ENCODE measurements at regions not wholly inside any gene's neighbourhood (a gene's known extent, or its start where the extent isn't known, plus 50 kb on each side); places are given as distances from the start of the nearest gene placed in this dataset.

GRCh38 chr2:37831081-37831780 lies 93.9 kb upstream of the RMDN2 start:
- H3K4me3 ChIP-seq (replicated peaks in 1 of 2; ENCODE audit: low read depth in 2 of 2, low read length in 2 of 2) = no peak overlapping the region
- DNase-seq (ENCODE audit: low read depth in 2 of 2) = no peak
- no peak for TF ChIP-seq CTCF (IDR thresholded peaks at IDR 0.05; ENCODE audit: low read depth, low read length)

GRCh38 chr2:37832590-37833197 lies 92.4 kb upstream of the RMDN2 start:
- no peak overlapping the region for H3K4me3 ChIP-seq (replicated peaks in 1 of 2; ENCODE audit: low read depth in 2 of 2, low read length in 2 of 2)
- peak; percentile 75 for TF ChIP-seq CTCF (IDR thresholded peaks at IDR 0.05; ENCODE audit: low read depth, low read length)
- peak; percentile 83 to 89 for DNase-seq (ENCODE audit: low read depth in 2 of 2)

GRCh38 chr2:37833423-37833822 lies 91.7 kb upstream of the RMDN2 start:
- H3K4me3 ChIP-seq (replicated peaks in 1 of 2; ENCODE audit: low read depth in 2 of 2, low read length in 2 of 2) = no peak overlapping the region
- peak in 1 of 2 donors; percentile 27 for DNase-seq (ENCODE audit: low read depth in 2 of 2)
- no peak for TF ChIP-seq CTCF (IDR thresholded peaks at IDR 0.05; ENCODE audit: low read depth, low read length)

- no peak overlapping the region for H3K4me3 ChIP-seq (replicated peaks in 1 of 2; ENCODE audit: low read depth in 2 of 2, low read length in 2 of 2)
- no peak for DNase-seq (ENCODE audit: low read depth in 2 of 2)
- TF ChIP-seq CTCF (IDR thresholded peaks at IDR 0.05; ENCODE audit: low read depth, low read length) = no peak
Observed at GRCh38 chr2:37836270-37836669, 88.8 kb upstream of the RMDN2 start.

- H3K4me3 ChIP-seq (replicated peaks in 1 of 2; ENCODE audit: low read depth in 2 of 2, low read length in 2 of 2) = no peak overlapping the region
- DNase-seq (ENCODE audit: low read depth in 2 of 2) = no peak
- no peak for TF ChIP-seq CTCF (IDR thresholded peaks at IDR 0.05; ENCODE audit: low read depth, low read length)
Observed at GRCh38 chr2:37836711-37837110, 88.4 kb upstream of the RMDN2 start.

GRCh38 chr2:37837628-37838328 lies 87.3 kb upstream of the RMDN2 start:
- peak; percentile 25 to 48 for DNase-seq (ENCODE audit: low read depth in 2 of 2)
- H3K4me3 ChIP-seq (replicated peaks in 1 of 2; ENCODE audit: low read depth in 2 of 2, low read length in 2 of 2) = no peak overlapping the region
- no peak for TF ChIP-seq CTCF (IDR thresholded peaks at IDR 0.05; ENCODE audit: low read depth, low read length)

Data from cardiac fibroblast (primary cell).